K562 (cell line): ENCODE measurements at regions not wholly inside any gene's neighbourhood (a gene's known extent, or its start where the extent isn't known, plus 50 kb on each side); places are given as distances from the start of the nearest gene placed in this dataset.

Experiments used
- ATF1 ChIP-seq, 2 experiments: fragments of 450-650 bp in 1 of 2; IDR thresholded peaks; 2 replicates each; pipeline ENCODE4 v1.6.1; 2016; ENCODE audit warnings: missing compliant biosample characterization in 1 of 2, missing genetic modification characterization in 1 of 2
- CBFA2T2 ChIP-seq: fragments of 450-650 bp; conservative IDR thresholded peaks from 2 replicates; pipeline ENCODE4 v1.6.1; 2017; ENCODE audit warnings: mild to moderate bottlenecking
- CBFA2T3 ChIP-seq: fragments of 450-650 bp; IDR thresholded peaks from 2 replicates; pipeline ENCODE4 v1.6.1; 2017
- CREM ChIP-seq: IDR thresholded peaks from 2 replicates; pipeline ENCODE4 v1.6.1; 2014; ENCODE audit warnings: antibody characterized with exemption, low read depth
- CTBP1 ChIP-seq: fragments of 450-650 bp; IDR thresholded peaks from 2 replicates; pipeline ENCODE4 v1.6.1; 2016; ENCODE audit warnings: borderline replicate concordance
- ELF1 ChIP-seq: fragments of 200-800 bp; sonication (Bioruptor generic); IDR thresholded peaks from 2 replicates; pipeline ENCODE4 v1.6.1; 2016; ENCODE audit warnings: missing genetic modification characterization, missing compliant biosample characterization
- ESRRA ChIP-seq: fragments of 450-650 bp; IDR thresholded peaks from 2 replicates; pipeline ENCODE4 v1.6.1; 2014; ENCODE audit warnings: low read depth, mild to moderate bottlenecking, moderate library complexity, borderline replicate concordance
- JUN ChIP-seq, 2 experiments: sonication (generic) in 1 of 2; formaldehyde crosslinking in 1 of 2; IDR thresholded peaks; 2 replicates each; pipeline versions ENCODE4 v1.6.1 to v1.8.0; 2012 to 2022; ENCODE audit warnings: borderline replicate concordance in 2 of 2, mild to moderate bottlenecking in 2 of 2, improper control_type of control experiment in 1 of 2, low read depth in 1 of 2, low read length in 1 of 2, missing genetic modification reagents in 1 of 2
- LCOR ChIP-seq: sonication (generic); formaldehyde crosslinking; IDR thresholded peaks from 2 replicates; pipeline ENCODE4 v1.8.0; 2022; ENCODE audit warnings: mild to moderate bottlenecking, missing genetic modification reagents
- MAFF ChIP-seq: IDR thresholded peaks from 2 replicates; pipeline ENCODE4 v1.6.1; 2012; ENCODE audit warnings: low read length, improper control_type of control experiment
- MEIS2 ChIP-seq: fragments of 450-650 bp; IDR thresholded peaks from 2 replicates; pipeline ENCODE4 v1.6.1; 2014; ENCODE audit warnings: mild to moderate bottlenecking; ENCODE audit not compliant: partially characterized antibody
- MTA1 ChIP-seq: fragments of 450-650 bp; IDR thresholded peaks from 2 replicates; pipeline ENCODE4 v1.6.1; 2017; ENCODE audit warnings: borderline replicate concordance
- NFE2 ChIP-seq: IDR thresholded peaks from 2 replicates; pipeline ENCODE4 v1.6.1; 2014; ENCODE audit warnings: antibody characterized with exemption, low read depth
- POLR2H ChIP-seq: IDR thresholded peaks from 2 replicates; pipeline ENCODE4 v1.6.1; 2016; ENCODE audit warnings: missing genetic modification characterization, low read depth, mild to moderate bottlenecking, control low read depth, missing compliant biosample characterization, moderate library complexity
- STAG1 ChIP-seq: sonication (generic); formaldehyde crosslinking; IDR thresholded peaks from 2 replicates; pipeline ENCODE4 v1.5.0; 2020; ENCODE audit warnings: missing genetic modification reagents, borderline replicate concordance
- TOE1 ChIP-seq, 2 experiments: fragments of 450-650 bp in 1 of 2; sonication (generic) in 1 of 2; formaldehyde crosslinking in 1 of 2; IDR thresholded peaks; 2 replicates each; pipeline versions ENCODE4 v1.7.1 to v1.8.0; 2016 to 2022; ENCODE audit warnings: borderline replicate concordance in 2 of 2, mild to moderate bottlenecking in 2 of 2, antibody characterized with exemption in 1 of 2, inconsistent platforms in 1 of 2, low read depth in 1 of 2, missing genetic modification reagents in 1 of 2, moderate library complexity in 1 of 2
- ZNF146 ChIP-seq: IDR thresholded peaks from one replicate; pipeline ENCODE4 v1.6.1; 2018; ENCODE audit warnings: missing compliant biosample characterization; ENCODE audit not compliant: unreplicated experiment
- ZNF316 ChIP-seq: fragments of 450-650 bp; IDR thresholded peaks from 2 replicates; pipeline ENCODE4 v1.6.1; 2016
- ZSCAN32 ChIP-seq: fragments of 450-650 bp; formaldehyde crosslinking; IDR thresholded peaks from 2 replicates; pipeline ENCODE4 v1.4.0; 2020; ENCODE audit warnings: mild to moderate bottlenecking, moderate library complexity
- TF ChIP-seq, protein P1 (sequence below), 2 experiments: fragments of 450-650 bp; IDR thresholded peaks; 2 replicates each; pipeline ENCODE4 v1.6.1; 2018; ENCODE audit warnings: mild to moderate bottlenecking in 2 of 2, low read depth in 1 of 2; ENCODE audit not compliant: partially characterized antibody in 2 of 2
- TF ChIP-seq, protein P2 (sequence below), 2 experiments: fragments of 450-650 bp; conservative IDR thresholded peaks; 2 replicates each; pipeline ENCODE4 v1.6.1; 2017; ENCODE audit warnings: mild to moderate bottlenecking in 2 of 2, moderate library complexity in 2 of 2
- TF ChIP-seq, protein P3 (sequence below): sonication (generic); formaldehyde crosslinking; IDR thresholded peaks from 2 replicates; pipeline ENCODE4 v1.9.0; 2022; ENCODE audit warnings: mild to moderate bottlenecking, missing genetic modification reagents

DNA sequence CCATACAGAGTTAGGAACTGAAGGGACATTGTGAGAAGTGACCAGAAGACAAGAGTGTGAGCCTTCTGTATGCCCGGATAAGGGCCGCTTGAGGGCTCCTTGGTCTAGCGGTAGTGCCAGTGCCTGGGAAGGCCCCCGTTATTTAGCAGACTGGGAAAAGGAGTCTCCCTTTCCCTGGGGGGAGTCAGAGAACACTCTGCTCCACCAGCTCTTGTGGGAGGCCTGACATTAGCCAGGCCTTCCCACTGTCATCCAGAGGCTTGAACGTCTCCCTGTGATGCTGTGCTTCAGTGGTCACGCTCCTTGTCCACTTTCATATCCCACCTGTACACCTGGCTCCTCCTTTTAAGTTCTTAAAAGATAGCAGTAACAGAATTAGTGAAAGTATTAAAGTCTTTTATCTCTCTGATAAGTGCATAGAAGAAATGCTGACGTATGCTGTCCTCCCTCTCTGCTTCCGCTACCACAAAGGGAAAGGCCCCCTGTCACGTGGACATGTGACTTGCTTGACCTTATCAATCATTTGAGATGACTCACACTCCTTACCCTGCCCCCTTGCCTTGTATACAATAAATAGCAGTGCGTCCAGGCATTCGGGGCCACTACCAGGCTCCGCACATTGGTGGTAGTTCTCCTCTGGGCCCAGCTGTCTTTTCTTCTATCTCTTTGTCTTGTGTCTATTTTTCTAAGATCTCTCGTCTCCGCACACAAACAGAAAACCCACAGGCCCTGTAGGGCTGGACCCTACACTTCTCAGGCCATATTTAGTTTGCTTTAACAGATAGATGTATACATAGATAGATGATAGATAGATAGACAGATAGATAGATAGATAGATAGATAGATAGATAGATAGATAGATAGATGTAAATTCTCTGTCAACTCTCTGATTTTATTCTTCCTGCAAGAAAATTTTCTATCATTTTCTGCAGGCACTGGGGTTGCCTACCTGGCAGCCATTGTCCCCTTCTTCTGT, 131.5 kb upstream of the JCAD start (continued):
- TF ChIP-seq, protein P1, sequence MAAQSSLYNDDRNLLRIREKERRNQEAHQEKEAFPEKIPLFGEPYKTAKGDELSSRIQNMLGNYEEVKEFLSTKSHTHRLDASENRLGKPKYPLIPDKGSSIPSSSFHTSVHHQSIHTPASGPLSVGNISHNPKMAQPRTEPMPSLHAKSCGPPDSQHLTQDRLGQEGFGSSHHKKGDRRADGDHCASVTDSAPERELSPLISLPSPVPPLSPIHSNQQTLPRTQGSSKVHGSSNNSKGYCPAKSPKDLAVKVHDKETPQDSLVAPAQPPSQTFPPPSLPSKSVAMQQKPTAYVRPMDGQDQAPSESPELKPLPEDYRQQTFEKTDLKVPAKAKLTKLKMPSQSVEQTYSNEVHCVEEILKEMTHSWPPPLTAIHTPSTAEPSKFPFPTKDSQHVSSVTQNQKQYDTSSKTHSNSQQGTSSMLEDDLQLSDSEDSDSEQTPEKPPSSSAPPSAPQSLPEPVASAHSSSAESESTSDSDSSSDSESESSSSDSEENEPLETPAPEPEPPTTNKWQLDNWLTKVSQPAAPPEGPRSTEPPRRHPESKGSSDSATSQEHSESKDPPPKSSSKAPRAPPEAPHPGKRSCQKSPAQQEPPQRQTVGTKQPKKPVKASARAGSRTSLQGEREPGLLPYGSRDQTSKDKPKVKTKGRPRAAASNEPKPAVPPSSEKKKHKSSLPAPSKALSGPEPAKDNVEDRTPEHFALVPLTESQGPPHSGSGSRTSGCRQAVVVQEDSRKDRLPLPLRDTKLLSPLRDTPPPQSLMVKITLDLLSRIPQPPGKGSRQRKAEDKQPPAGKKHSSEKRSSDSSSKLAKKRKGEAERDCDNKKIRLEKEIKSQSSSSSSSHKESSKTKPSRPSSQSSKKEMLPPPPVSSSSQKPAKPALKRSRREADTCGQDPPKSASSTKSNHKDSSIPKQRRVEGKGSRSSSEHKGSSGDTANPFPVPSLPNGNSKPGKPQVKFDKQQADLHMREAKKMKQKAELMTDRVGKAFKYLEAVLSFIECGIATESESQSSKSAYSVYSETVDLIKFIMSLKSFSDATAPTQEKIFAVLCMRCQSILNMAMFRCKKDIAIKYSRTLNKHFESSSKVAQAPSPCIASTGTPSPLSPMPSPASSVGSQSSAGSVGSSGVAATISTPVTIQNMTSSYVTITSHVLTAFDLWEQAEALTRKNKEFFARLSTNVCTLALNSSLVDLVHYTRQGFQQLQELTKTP (IDR thresholded peaks at IDR 0.05; ENCODE audit: low read depth in 1 of 2, partially characterized antibody in 2 of 2) = peak in 1 of 2 experiments; percentile 46
- TF ChIP-seq CREM (peak; percentile 80), JUN (IDR thresholded peaks at IDR 0.05; ENCODE audit: borderline replicate concordance, low read depth, low read length) (peak; percentile 89), JUN (CRISPR knock-in tag; IDR thresholded peaks at IDR 0.05; ENCODE audit: borderline replicate concordance) (peak; percentile 91; the same call in 1 of the 2 replicates), MEIS2 (peak; percentile 96), NFE2 (peak; percentile 77), MTA1 (peak; percentile 77), MAFF (peak; percentile 94), CTBP1 (peak; percentile 36; the same call in 1 of the 2 replicates), POLR2H (tag) (no peak), STAG1 (no peak), CBFA2T2 (peak; percentile 61), ZNF146 (CRISPR knock-in tag) (no peak), ZNF316 (peak; percentile 98), ESRRA (peak; percentile 92), CBFA2T3 (peak; percentile 52), ATF1 (CRISPR knock-in tag; IDR thresholded peaks at IDR 0.05) (no peak), ATF1 (tag; IDR thresholded peaks at IDR 0.05) (peak; percentile 73), LCOR (CRISPR knock-in tag) (no peak), TOE1 (IDR thresholded peaks at IDR 0.05; ENCODE audit: borderline replicate concordance) (peak; percentile 85; the same call in 1 of the 2 replicates), TOE1 (CRISPR knock-in tag; IDR thresholded peaks at IDR 0.05; ENCODE audit: borderline replicate concordance, low read depth) (no peak), ELF1 (tag) (peak; percentile 35; the same call in 1 of the 2 replicates), ZSCAN32 (CRISPR knock-in tag) (no peak)
- TF ChIP-seq, protein P2, sequence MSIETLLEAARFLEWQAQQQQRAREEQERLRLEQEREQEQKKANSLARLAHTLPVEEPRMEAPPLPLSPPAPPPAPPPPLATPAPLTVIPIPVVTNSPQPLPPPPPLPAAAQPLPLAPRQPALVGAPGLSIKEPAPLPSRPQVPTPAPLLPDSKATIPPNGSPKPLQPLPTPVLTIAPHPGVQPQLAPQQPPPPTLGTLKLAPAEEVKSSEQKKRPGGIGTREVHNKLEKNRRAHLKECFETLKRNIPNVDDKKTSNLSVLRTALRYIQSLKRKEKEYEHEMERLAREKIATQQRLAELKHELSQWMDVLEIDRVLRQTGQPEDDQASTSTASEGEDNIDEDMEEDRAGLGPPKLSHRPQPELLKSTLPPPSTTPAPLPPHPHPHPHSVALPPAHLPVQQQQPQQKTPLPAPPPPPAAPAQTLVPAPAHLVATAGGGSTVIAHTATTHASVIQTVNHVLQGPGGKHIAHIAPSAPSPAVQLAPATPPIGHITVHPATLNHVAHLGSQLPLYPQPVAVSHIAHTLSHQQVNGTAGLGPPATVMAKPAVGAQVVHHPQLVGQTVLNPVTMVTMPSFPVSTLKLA (conservative IDR thresholded peaks at IDR 0.05) = peak; percentile 63 to 75
- TF ChIP-seq, protein P3, sequence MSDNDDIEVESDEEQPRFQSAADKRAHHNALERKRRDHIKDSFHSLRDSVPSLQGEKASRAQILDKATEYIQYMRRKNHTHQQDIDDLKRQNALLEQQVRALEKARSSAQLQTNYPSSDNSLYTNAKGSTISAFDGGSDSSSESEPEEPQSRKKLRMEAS = peak; percentile 43; the same call in 1 of the 2 replicates
